ENCODE measurements at regions not wholly inside any gene's neighbourhood (a gene's known extent, or its start where the extent isn't known, plus 50 kb on each side); places are given as distances from the start of the nearest gene placed in this dataset.

- TF ChIP-seq POLR2A (IDR thresholded peaks at IDR 0.05; ENCODE audit: low read depth, low read length) (no peak), POLR2AphosphoS5 (IDR thresholded peaks at IDR 0.05; ENCODE audit: low read depth, low read length) (no peak), TAF1 (IDR thresholded peaks at IDR 0.05; ENCODE audit: low read depth, low read length) (no peak), POU2F2 (IDR thresholded peaks at IDR 0.05; ENCODE audit: low read depth, low read length) (no peak), PAX5 (IDR thresholded peaks at IDR 0.05; ENCODE audit: insufficient read depth, low read length, severe bottlenecking) (no peak)
Observed at GRCh38 chr3:181886676-181887075, 175.0 kb downstream of the SOX2 start.
